H1 (cell line): ENCODE measurements at regions not wholly inside any gene's neighbourhood (a gene's known extent, or its start where the extent isn't known, plus 50 kb on each side); places are given as distances from the start of the nearest gene placed in this dataset.

Source experiments
- CTCF ChIA-PET: fragments of 300-600 bp; sonication (Branson Sonifier 250); formaldehyde crosslinking; loops from one replicate; lab custom pipeline; 2021; ENCODE audit not compliant: partially characterized antibody; lab: Charles Lee
- POLR2A ChIA-PET: fragments of 300-600 bp; sonication (Branson Sonifier 250); formaldehyde crosslinking; loops from one replicate; lab custom pipeline; 2021; ENCODE audit warnings: inconsistent platforms; ENCODE audit not compliant: partially characterized antibody; lab: Charles Lee
- DNase-seq, 2 experiments: peaks; one replicate each; pipeline versions ENCODE4 v3.0.0 to v3.0.0-alpha.2; 2010 to 2022; ENCODE audit warnings: low spot score in 2 of 2, low read depth in 1 of 2, mixed read lengths in 1 of 2
- FAIRE-seq: peaks from 2 replicates; lab custom pipeline; 2011; peaks lifted over from hg19 to GRCh38; lab: Jason Lieb, UNC
- H2AFZ ChIP-seq: 2 replicates; pipeline ENCODE4 v1.8.1; 2012; ENCODE audit warnings: low read length, inconsistent platforms
- H2AK5ac ChIP-seq: 2 replicates; pipeline ENCODE4 v1.6.1; 2013; ENCODE audit warnings: low read depth, low read length
- H2BK120ac ChIP-seq: replicated peaks from 2 replicates; pipeline ENCODE3; 2013; ENCODE audit warnings: low read depth, low read length, inconsistent platforms
- H2BK12ac ChIP-seq: 2 replicates; pipeline ENCODE4 v1.6.1; 2013; ENCODE audit warnings: low read depth, low read length
- H2BK15ac ChIP-seq: 2 replicates; pipeline ENCODE4 v1.6.1; 2013; ENCODE audit warnings: low read length
- H2BK20ac ChIP-seq: 2 replicates; pipeline ENCODE4 v1.6.1; 2013; ENCODE audit warnings: low read length
- H2BK5ac ChIP-seq: 2 replicates; pipeline ENCODE4 v1.6.1; 2013; ENCODE audit warnings: low read depth, low read length
- H3K14ac ChIP-seq: 2 replicates; pipeline ENCODE4 v1.6.1; 2013; ENCODE audit warnings: inconsistent platforms; ENCODE audit not compliant: insufficient read length
- H3K18ac ChIP-seq: 2 replicates; pipeline ENCODE4 v1.6.1; 2013; ENCODE audit warnings: low read length; ENCODE audit errors: extremely low read depth
- H3K23ac ChIP-seq: 2 replicates; pipeline ENCODE4 v1.6.1; 2013; ENCODE audit warnings: inconsistent platforms; ENCODE audit not compliant: insufficient read length
- H3K23me2 ChIP-seq: 2 replicates; pipeline ENCODE4 v1.6.1; 2013; ENCODE audit warnings: low read depth, low read length
- H3K27ac ChIP-seq: 2 replicates; pipeline ENCODE4 v1.6.1; 2011; ENCODE audit warnings: low read depth, low read length, inconsistent platforms
- H3K27me3 ChIP-seq, 4 experiments: replicated peaks in 1 of 4; 1 replicate in 1 of 4; 2 replicates in 3 of 4; pipeline versions ENCODE4 v1.6.1 to v1.8.1; 2011 to 2013; ENCODE audit warnings: low read length in 3 of 4, mild to moderate bottlenecking in 3 of 4, inconsistent platforms in 2 of 4, mixed read lengths in 2 of 4, moderate library complexity in 1 of 4; ENCODE audit not compliant: control insufficient read depth in 3 of 4, insufficient read depth in 3 of 4; ENCODE audit errors: extremely low read depth in 1 of 4
- H3K36me3 ChIP-seq, 4 experiments: 2 replicates each; pipeline versions ENCODE4 v1.6.1 to v1.8.1; 2011 to 2013; ENCODE audit warnings: mild to moderate bottlenecking in 4 of 4, low read length in 3 of 4, moderate library complexity in 2 of 4, control low read depth in 1 of 4, inconsistent platforms in 1 of 4; ENCODE audit not compliant: insufficient read depth in 4 of 4, control insufficient read depth in 2 of 4
- H3K4ac ChIP-seq: replicated peaks from 2 replicates; pipeline ENCODE3; 2013; ENCODE audit warnings: low read length, low read depth, mixed read lengths, inconsistent platforms; ENCODE audit not compliant: insufficient read length
- H3K4me1 ChIP-seq, 4 experiments: replicated peaks in 1 of 4; 1 replicate in 1 of 4; 2 replicates in 3 of 4; pipeline versions ENCODE4 v1.6.1 to v1.8.1; 2011 to 2013; ENCODE audit warnings: low read length in 3 of 4, inconsistent platforms in 2 of 4, mixed read lengths in 1 of 4; ENCODE audit not compliant: insufficient read depth in 4 of 4, control insufficient read depth in 3 of 4
- H3K4me2 ChIP-seq, 2 experiments: 2 replicates each; pipeline versions ENCODE4 v1.6.1 to v1.8.1; 2011 to 2013; ENCODE audit warnings: low read depth in 2 of 2, low read length in 2 of 2, control low read depth in 1 of 2, inconsistent platforms in 1 of 2, mild to moderate bottlenecking in 1 of 2; ENCODE audit not compliant: insufficient read depth in 1 of 2
- H3K4me3 ChIP-seq, 4 experiments: fragments of 200-600, 300-600 bp in 1 of 4; sonication (generic), shearing (Covaris generic), sonication (Bioruptor Twin) in 1 of 4; 2 replicates each; pipeline versions ENCODE4 v1.5.1 to v1.8.1; 2011 to 2016; ENCODE audit warnings: low read length in 4 of 4, low read depth in 3 of 4, control low read depth in 2 of 4, inconsistent platforms in 2 of 4, mild to moderate bottlenecking in 2 of 4, mixed read lengths in 1 of 4, moderate library complexity in 1 of 4; ENCODE audit not compliant: insufficient read depth in 2 of 4; ENCODE audit errors: extremely low read depth in 1 of 4
- H3K56ac ChIP-seq: replicated peaks from 2 replicates; pipeline ENCODE3; 2013; ENCODE audit warnings: low read depth, mild to moderate bottlenecking, mixed read lengths, low read length, inconsistent platforms; ENCODE audit not compliant: insufficient read length
- H3K79me1 ChIP-seq: 2 replicates; pipeline ENCODE4 v1.6.1; 2013; ENCODE audit warnings: low read depth, low read length, control low read depth
- H3K79me2 ChIP-seq, 2 experiments: 2 replicates each; pipeline versions ENCODE4 v1.6.1 to v1.8.1; 2012 to 2013; ENCODE audit warnings: low read length in 2 of 2, mild to moderate bottlenecking in 2 of 2, inconsistent platforms in 1 of 2; ENCODE audit not compliant: insufficient read depth in 2 of 2, control insufficient read depth in 1 of 2
- H3K9ac ChIP-seq, 4 experiments: replicated peaks in 1 of 4; 1 replicate in 1 of 4; 2 replicates in 3 of 4; pipeline versions ENCODE4 v1.6.1 to v1.8.1; 2011 to 2013; ENCODE audit warnings: low read depth in 3 of 4, low read length in 3 of 4, control low read depth in 2 of 4, mild to moderate bottlenecking in 2 of 4, moderate library complexity in 2 of 4, inconsistent platforms in 1 of 4; ENCODE audit errors: extremely low read depth in 1 of 4
- H3K9me3 ChIP-seq, 2 experiments: 2 replicates each; pipeline versions ENCODE4 v1.6.1 to v1.8.1; 2012 to 2013; ENCODE audit warnings: mild to moderate bottlenecking in 2 of 2, moderate library complexity in 2 of 2, control low read depth in 1 of 2, inconsistent platforms in 1 of 2, low read depth in 1 of 2, low read length in 1 of 2, mixed read lengths in 1 of 2; ENCODE audit not compliant: insufficient read depth in 2 of 2
- H4K20me1 ChIP-seq, 2 experiments: replicated peaks in 1 of 2; 2 replicates each; pipeline versions ENCODE3 to v1.8.1; 2011 to 2013; ENCODE audit warnings: inconsistent platforms in 2 of 2, low read length in 2 of 2, mild to moderate bottlenecking in 1 of 2; ENCODE audit not compliant: insufficient read depth in 2 of 2, control insufficient read depth in 1 of 2
- H4K5ac ChIP-seq: 2 replicates; pipeline ENCODE4 v1.6.1; 2013; ENCODE audit warnings: low read length, low read depth, mixed read lengths, inconsistent platforms; ENCODE audit not compliant: insufficient read length
- H4K8ac ChIP-seq: 2 replicates; pipeline ENCODE4 v1.8.0; 2013; ENCODE audit warnings: mild to moderate bottlenecking, moderate library complexity, low read length, inconsistent platforms; ENCODE audit not compliant: insufficient read depth; ENCODE audit errors: extremely low read depth
- H4K91ac ChIP-seq: replicated peaks from 2 replicates; pipeline ENCODE3; 2013; ENCODE audit warnings: low read length, mixed read lengths, inconsistent platforms; ENCODE audit not compliant: insufficient read length
- ASH2L ChIP-seq: fragments of 200-600, 300-600 bp; sonication (generic); IDR thresholded peaks from one replicate; pipeline ENCODE4 v1.7.1; 2017; ENCODE audit warnings: low read length
- CEBPB ChIP-seq: IDR thresholded peaks from 2 replicates; pipeline ENCODE4 v1.6.1; 2012; ENCODE audit warnings: low read depth, low read length
- EZH2 ChIP-seq: fragments of 200-600 bp; sonication (generic); IDR thresholded peaks from 2 replicates; pipeline ENCODE4 v1.7.1; 2012; ENCODE audit warnings: low read depth, mild to moderate bottlenecking, moderate library complexity, low read length, inconsistent platforms; ENCODE audit not compliant: severe bottlenecking
- JUND ChIP-seq: IDR thresholded peaks from 2 replicates; pipeline ENCODE4 v1.6.1; 2011; ENCODE audit warnings: mild to moderate bottlenecking, improper control_type of control experiment, low read length
- MAX ChIP-seq: IDR thresholded peaks from 2 replicates; pipeline ENCODE4 v1.6.1; 2012; ENCODE audit warnings: inconsistent platforms
- PHF8 ChIP-seq: fragments of 200-600 bp; sonication (generic); conservative IDR thresholded peaks from 2 replicates; pipeline ENCODE4 v1.7.1; 2012; ENCODE audit warnings: low read depth, mild to moderate bottlenecking, inconsistent platforms, low read length, moderate library complexity
- POU5F1 ChIP-seq: IDR thresholded peaks from 2 replicates; pipeline ENCODE4 v1.6.1; 2011; ENCODE audit warnings: low read depth, mild to moderate bottlenecking, low read length, moderate library complexity
- RFX5 ChIP-seq: IDR thresholded peaks from 2 replicates; pipeline ENCODE4 v1.6.1; 2011; ENCODE audit warnings: low read depth, low read length, improper control_type of control experiment, borderline replicate concordance
- SP2 ChIP-seq: IDR thresholded peaks from 2 replicates; pipeline ENCODE4 v1.6.1; 2012; ENCODE audit warnings: mild to moderate bottlenecking, low read length, inconsistent platforms
- SP4 ChIP-seq: IDR thresholded peaks from 2 replicates; pipeline ENCODE4 v1.6.1; 2012; ENCODE audit warnings: low read length, inconsistent platforms
- TAF7 ChIP-seq: optimal IDR thresholded peaks from 2 replicates; pipeline ENCODE3; 2011; ENCODE audit warnings: low read depth, mild to moderate bottlenecking, inconsistent platforms, low read length, moderate library complexity, borderline replicate concordance
- TBP ChIP-seq: IDR thresholded peaks from 2 replicates; pipeline ENCODE4 v1.6.1; 2011; ENCODE audit warnings: low read depth, low read length, improper control_type of control experiment
- WGBS, 2 experiments: shearing (Covaris generic) in 1 of 2; methylation state at CpG; one replicate each; pipeline versions ENCODE4 v1.1.6 to v1.1.7; 2013 to 2015; ENCODE audit warnings: low lambda C conversion rate in 2 of 2, mixed read lengths in 2 of 2, inconsistent platforms in 1 of 2, low coverage in 1 of 2, missing lambda C conversion rate in 1 of 2; ENCODE audit not compliant: insufficient replicate concordance in 2 of 2, insufficient coverage in 1 of 2, insufficient read length in 1 of 2; ENCODE audit errors: extremely low coverage in 1 of 2, missing lambda C conversion rate in 1 of 2; 5-methylcytosine and 5-hydroxymethylcytosine counted together
- TF ChIP-seq, protein P1 (sequence below): IDR thresholded peaks from 2 replicates; pipeline ENCODE4 v1.6.1; 2011; ENCODE audit warnings: low read depth, mild to moderate bottlenecking, low read length; ENCODE audit not compliant: insufficient read depth

DNA sequence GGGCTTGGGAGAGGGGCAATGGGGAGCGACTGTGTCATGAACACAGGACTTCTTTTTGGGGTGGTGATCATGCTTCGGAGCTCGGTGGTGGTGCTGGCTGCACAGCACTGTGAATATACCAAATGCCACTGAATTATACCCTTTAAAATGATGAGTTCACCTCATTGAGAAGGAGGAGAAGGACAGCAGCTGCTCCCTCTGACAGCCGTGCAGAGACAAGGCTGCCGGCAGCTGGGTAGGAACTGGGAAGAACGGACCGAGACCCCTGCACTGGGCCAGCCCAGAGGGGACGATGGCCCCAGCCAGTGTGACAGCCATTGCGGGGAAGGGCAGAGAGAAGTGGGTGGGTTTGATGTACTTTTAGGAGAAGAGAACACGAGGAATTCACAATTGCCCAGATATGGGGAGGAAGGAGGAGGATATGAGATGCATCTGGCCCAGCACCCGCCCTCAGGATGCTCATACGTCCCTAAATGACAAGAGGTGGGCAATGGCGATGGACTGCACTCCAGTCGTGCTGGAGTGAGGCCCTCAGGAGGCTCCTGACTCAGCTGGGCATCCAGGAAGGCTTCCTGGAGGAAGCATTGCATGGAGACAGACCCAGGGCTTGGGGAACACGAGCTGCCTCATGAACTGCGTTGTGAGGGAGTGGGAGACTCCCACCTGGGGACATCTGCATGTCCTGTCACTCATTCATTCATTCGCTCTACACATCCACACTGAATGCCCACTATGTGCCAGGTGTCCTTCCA is 64.3 kb upstream of the C14orf180 start:
- H3K79me2 ChIP-seq = no peaks in the 10 kb centered on the region
- no peaks in the 10 kb centered on the region for H3K36me3 ChIP-seq
- H4K5ac ChIP-seq = no peak overlapping the region
- H3K9me3 ChIP-seq = peaks cover 13 to 21% of the 10 kb centered on the region in 2 experiments; a peak in 3 of 4 replicates
- no peak overlapping the region for H3K14ac ChIP-seq
- no peak overlapping the region for H2AK5ac ChIP-seq
- H2BK20ac ChIP-seq = no peak overlapping the region
- H3K23me2 ChIP-seq = peaks cover 2% of the 10 kb centered on the region; the same call in 1 of the 2 replicates
- no peak overlapping the region for H3K4ac ChIP-seq
- H3K27me3 ChIP-seq = no peaks in the 10 kb centered on the region
- H3K56ac ChIP-seq = no peak overlapping the region
- H2BK12ac ChIP-seq = no peak overlapping the region
- H2BK5ac ChIP-seq = no peak overlapping the region
- no peak overlapping the region for H2BK15ac ChIP-seq
- no peak overlapping the region for H3K4me3 ChIP-seq
- H4K20me1 ChIP-seq = peaks cover 0 to 2% of the 10 kb centered on the region in 2 experiments
- DNase-seq (peak in 1 of 2 experiments; percentile 17), FAIRE-seq (no peak)
- H3K27ac ChIP-seq = no peak overlapping the region
- CTCF ChIA-PET = interaction anchor here (1.0 to 1.9 kb wide), 2 partner anchors 9 to 47 kb away, joined by 3 to 4 read pairs; no protein-coding TSS in a partner anchor
- no peak overlapping the region for H4K8ac ChIP-seq
- H3K23ac ChIP-seq = no peak overlapping the region
- H2BK120ac ChIP-seq = no peak overlapping the region
- no peak overlapping the region for H2AFZ ChIP-seq
- H3K4me2 ChIP-seq = no peak overlapping the region
- H3K4me1 ChIP-seq = no peaks in the 10 kb centered on the region
- H4K91ac ChIP-seq = no peak overlapping the region
- whole genome bisulfite sequencing, 2 experiments = 91% methylated on average over 16 of the region's 17 CpGs; no CpG with 5 or more reads in 1 of the 2 experiments
- POLR2A ChIA-PET = no interaction called here
- H3K18ac ChIP-seq = no peak overlapping the region
- no peaks in the 10 kb centered on the region for H3K79me1 ChIP-seq
- H3K9ac ChIP-seq = no peak overlapping the region
- no peak for TF ChIP-seq ASH2L
- TF ChIP-seq SP4 = no peak
- TF ChIP-seq TAF7 = no peak
- TF ChIP-seq EZH2 = no peak
- no peak for TF ChIP-seq POU5F1
- no peak for TF ChIP-seq CEBPB
- no peak for TF ChIP-seq SP2
- no peak for TF ChIP-seq PHF8
- no peak for TF ChIP-seq JUND
- no peak for TF ChIP-seq TBP
- no peak for TF ChIP-seq RFX5
- TF ChIP-seq, protein P1, sequence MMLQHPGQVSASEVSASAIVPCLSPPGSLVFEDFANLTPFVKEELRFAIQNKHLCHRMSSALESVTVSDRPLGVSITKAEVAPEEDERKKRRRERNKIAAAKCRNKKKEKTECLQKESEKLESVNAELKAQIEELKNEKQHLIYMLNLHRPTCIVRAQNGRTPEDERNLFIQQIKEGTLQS = no peak
- no peak for TF ChIP-seq MAX
